WTC11 (cell line): ENCODE measurements at regions not wholly inside any gene's neighbourhood (a gene's known extent, or its start where the extent isn't known, plus 50 kb on each side); places are given as distances from the start of the nearest gene placed in this dataset.

ENCODE experiments used
- ATF1 ChIP-seq: sonication (generic); formaldehyde crosslinking; IDR thresholded peaks from 2 replicates; pipeline ENCODE4 v1.8.1; 2023; ENCODE audit warnings: mild to moderate bottlenecking, moderate library complexity, missing genetic modification reagents
- CREB1 ChIP-seq: sonication (generic); formaldehyde crosslinking; IDR thresholded peaks from 2 replicates; pipeline ENCODE4 v1.8.0; 2023; ENCODE audit warnings: mild to moderate bottlenecking, missing genetic modification reagents
- CREM ChIP-seq: sonication (generic); formaldehyde crosslinking; IDR thresholded peaks from 2 replicates; pipeline ENCODE4 v1.8.1; 2022; ENCODE audit warnings: mild to moderate bottlenecking, missing genetic modification reagents, moderate library complexity
- KAT7 ChIP-seq: sonication (generic); formaldehyde crosslinking; IDR thresholded peaks from 2 replicates; pipeline ENCODE4 v1.8.1; 2023; ENCODE audit warnings: missing genetic modification reagents, mild to moderate bottlenecking, borderline replicate concordance
- NFE2L1 ChIP-seq: sonication (generic); formaldehyde crosslinking; IDR thresholded peaks from 2 replicates; pipeline ENCODE4 v1.8.1; 2023; ENCODE audit warnings: missing genetic modification reagents
- PRRX2 ChIP-seq: fragments of 250-450 bp; sonication (Bioruptor Pico); IDR thresholded peaks from 2 replicates; pipeline ENCODE4 v1.8.0; 2021; ENCODE audit warnings: mild to moderate bottlenecking
- ZNF263 ChIP-seq: sonication (generic); formaldehyde crosslinking; IDR thresholded peaks from 2 replicates; pipeline ENCODE4 v1.8.1; 2022; ENCODE audit warnings: low read depth, mild to moderate bottlenecking, moderate library complexity, missing genetic modification reagents
- TF ChIP-seq, protein P1 (sequence below): sonication (generic); formaldehyde crosslinking; IDR thresholded peaks from 2 replicates; pipeline ENCODE4 v1.8.1; 2022; ENCODE audit warnings: mild to moderate bottlenecking, missing genetic modification reagents, moderate library complexity, borderline replicate concordance
- TF ChIP-seq, protein P2 (sequence below): sonication (generic); formaldehyde crosslinking; IDR thresholded peaks from 2 replicates; pipeline ENCODE4 v1.8.0; 2022; ENCODE audit warnings: missing genetic modification reagents
- TF ChIP-seq, protein P3 (sequence below): sonication (generic); formaldehyde crosslinking; IDR thresholded peaks from 2 replicates; pipeline ENCODE4 v1.8.1; 2022; ENCODE audit warnings: low read depth, missing genetic modification reagents, borderline replicate concordance
- TF ChIP-seq, protein P4 (sequence below): fragments of 200-600 bp; IDR thresholded peaks from 2 replicates; pipeline ENCODE4 v1.8.0; 2022; ENCODE audit warnings: antibody characterized with exemption
- TF ChIP-seq, protein P5 (sequence below): sonication (generic); formaldehyde crosslinking; IDR thresholded peaks from 2 replicates; pipeline ENCODE4 v1.8.1; 2023; ENCODE audit warnings: mild to moderate bottlenecking, moderate library complexity, missing genetic modification reagents

DNA sequence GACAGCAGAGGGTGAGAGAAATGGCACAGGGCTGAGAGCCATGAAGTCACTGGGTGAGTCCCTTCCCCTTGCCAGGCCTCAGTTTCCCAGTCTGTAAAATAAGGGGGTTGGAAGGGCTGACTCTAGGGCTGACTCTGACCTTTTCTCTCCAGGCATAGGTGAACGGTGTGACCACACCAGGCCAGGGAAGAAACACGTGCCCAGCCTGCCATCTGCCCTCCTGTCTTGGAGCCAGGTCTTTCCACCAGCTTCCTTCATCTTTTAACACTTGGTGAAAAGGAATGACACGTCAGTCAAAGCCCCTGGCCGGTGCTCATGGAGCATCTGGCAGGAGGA, 74.4 kb downstream of the CPN2 start:
- TF ChIP-seq KAT7 (CRISPR knock-in tag) (no peak), NFE2L1 (no peak), CREB1 (CRISPR knock-in tag) (no peak), ATF1 (no peak), PRRX2 (CRISPR knock-in tag) (no peak), CREM (CRISPR knock-in tag) (no peak), ZNF263 (no peak)
- TF ChIP-seq, protein P1, sequence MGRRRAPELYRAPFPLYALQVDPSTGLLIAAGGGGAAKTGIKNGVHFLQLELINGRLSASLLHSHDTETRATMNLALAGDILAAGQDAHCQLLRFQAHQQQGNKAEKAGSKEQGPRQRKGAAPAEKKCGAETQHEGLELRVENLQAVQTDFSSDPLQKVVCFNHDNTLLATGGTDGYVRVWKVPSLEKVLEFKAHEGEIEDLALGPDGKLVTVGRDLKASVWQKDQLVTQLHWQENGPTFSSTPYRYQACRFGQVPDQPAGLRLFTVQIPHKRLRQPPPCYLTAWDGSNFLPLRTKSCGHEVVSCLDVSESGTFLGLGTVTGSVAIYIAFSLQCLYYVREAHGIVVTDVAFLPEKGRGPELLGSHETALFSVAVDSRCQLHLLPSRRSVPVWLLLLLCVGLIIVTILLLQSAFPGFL (CRISPR knock-in tag) = no peak
- TF ChIP-seq, protein P2, sequence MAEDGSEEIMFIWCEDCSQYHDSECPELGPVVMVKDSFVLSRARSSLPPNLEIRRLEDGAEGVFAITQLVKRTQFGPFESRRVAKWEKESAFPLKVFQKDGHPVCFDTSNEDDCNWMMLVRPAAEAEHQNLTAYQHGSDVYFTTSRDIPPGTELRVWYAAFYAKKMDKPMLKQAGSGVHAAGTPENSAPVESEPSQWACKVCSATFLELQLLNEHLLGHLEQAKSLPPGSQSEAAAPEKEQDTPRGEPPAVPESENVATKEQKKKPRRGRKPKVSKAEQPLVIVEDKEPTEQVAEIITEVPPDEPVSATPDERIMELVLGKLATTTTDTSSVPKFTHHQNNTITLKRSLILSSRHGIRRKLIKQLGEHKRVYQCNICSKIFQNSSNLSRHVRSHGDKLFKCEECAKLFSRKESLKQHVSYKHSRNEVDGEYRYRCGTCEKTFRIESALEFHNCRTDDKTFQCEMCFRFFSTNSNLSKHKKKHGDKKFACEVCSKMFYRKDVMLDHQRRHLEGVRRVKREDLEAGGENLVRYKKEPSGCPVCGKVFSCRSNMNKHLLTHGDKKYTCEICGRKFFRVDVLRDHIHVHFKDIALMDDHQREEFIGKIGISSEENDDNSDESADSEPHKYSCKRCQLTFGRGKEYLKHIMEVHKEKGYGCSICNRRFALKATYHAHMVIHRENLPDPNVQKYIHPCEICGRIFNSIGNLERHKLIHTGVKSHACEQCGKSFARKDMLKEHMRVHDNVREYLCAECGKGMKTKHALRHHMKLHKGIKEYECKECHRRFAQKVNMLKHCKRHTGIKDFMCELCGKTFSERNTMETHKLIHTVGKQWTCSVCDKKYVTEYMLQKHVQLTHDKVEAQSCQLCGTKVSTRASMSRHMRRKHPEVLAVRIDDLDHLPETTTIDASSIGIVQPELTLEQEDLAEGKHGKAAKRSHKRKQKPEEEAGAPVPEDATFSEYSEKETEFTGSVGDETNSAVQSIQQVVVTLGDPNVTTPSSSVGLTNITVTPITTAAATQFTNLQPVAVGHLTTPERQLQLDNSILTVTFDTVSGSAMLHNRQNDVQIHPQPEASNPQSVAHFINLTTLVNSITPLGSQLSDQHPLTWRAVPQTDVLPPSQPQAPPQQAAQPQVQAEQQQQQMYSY = no peak
- TF ChIP-seq, protein P3, sequence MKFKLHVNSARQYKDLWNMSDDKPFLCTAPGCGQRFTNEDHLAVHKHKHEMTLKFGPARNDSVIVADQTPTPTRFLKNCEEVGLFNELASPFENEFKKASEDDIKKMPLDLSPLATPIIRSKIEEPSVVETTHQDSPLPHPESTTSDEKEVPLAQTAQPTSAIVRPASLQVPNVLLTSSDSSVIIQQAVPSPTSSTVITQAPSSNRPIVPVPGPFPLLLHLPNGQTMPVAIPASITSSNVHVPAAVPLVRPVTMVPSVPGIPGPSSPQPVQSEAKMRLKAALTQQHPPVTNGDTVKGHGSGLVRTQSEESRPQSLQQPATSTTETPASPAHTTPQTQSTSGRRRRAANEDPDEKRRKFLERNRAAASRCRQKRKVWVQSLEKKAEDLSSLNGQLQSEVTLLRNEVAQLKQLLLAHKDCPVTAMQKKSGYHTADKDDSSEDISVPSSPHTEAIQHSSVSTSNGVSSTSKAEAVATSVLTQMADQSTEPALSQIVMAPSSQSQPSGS = no peak
- TF ChIP-seq, protein P4, sequence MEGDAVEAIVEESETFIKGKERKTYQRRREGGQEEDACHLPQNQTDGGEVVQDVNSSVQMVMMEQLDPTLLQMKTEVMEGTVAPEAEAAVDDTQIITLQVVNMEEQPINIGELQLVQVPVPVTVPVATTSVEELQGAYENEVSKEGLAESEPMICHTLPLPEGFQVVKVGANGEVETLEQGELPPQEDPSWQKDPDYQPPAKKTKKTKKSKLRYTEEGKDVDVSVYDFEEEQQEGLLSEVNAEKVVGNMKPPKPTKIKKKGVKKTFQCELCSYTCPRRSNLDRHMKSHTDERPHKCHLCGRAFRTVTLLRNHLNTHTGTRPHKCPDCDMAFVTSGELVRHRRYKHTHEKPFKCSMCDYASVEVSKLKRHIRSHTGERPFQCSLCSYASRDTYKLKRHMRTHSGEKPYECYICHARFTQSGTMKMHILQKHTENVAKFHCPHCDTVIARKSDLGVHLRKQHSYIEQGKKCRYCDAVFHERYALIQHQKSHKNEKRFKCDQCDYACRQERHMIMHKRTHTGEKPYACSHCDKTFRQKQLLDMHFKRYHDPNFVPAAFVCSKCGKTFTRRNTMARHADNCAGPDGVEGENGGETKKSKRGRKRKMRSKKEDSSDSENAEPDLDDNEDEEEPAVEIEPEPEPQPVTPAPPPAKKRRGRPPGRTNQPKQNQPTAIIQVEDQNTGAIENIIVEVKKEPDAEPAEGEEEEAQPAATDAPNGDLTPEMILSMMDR = no peak
- TF ChIP-seq, protein P5, sequence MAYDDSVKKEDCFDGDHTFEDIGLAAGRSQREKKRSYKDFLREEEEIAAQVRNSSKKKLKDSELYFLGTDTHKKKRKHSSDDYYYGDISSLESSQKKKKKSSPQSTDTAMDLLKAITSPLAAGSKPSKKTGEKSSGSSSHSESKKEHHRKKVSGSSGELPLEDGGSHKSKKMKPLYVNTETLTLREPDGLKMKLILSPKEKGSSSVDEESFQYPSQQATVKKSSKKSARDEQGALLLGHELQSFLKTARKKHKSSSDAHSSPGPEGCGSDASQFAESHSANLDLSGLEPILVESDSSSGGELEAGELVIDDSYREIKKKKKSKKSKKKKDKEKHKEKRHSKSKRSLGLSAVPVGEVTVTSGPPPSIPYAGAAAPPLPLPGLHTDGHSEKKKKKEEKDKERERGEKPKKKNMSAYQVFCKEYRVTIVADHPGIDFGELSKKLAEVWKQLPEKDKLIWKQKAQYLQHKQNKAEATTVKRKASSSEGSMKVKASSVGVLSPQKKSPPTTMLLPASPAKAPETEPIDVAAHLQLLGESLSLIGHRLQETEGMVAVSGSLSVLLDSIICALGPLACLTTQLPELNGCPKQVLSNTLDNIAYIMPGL (CRISPR knock-in tag) = no peak
